A549 (cell line): ENCODE measurements at regions not wholly inside any gene's neighbourhood (a gene's known extent, or its start where the extent isn't known, plus 50 kb on each side); places are given as distances from the start of the nearest gene placed in this dataset.

Experiments used
- BHLHE40 ChIP-seq: IDR thresholded peaks from 2 replicates; pipeline ENCODE4 v1.6.1; 2012; ENCODE audit warnings: low read depth, low read length, inconsistent platforms
- CEBPB ChIP-seq, 2 experiments: fragments of >200 bp in 1 of 2; sonication (Bioruptor Twin) in 1 of 2; formaldehyde crosslinking in 1 of 2; IDR thresholded peaks; 2 replicates each; pipeline ENCODE4 v1.6.1; 2012 to 2016
- CHD2 ChIP-seq: fragments of 150-350 bp; IDR thresholded peaks from 2 replicates; pipeline ENCODE4 v1.6.1; 2014; ENCODE audit warnings: low read length; ENCODE audit not compliant: partially characterized antibody
- CTCF ChIP-seq: fragments of >200 bp; sonication (Bioruptor Twin); formaldehyde crosslinking; IDR thresholded peaks from 3 replicates; pipeline ENCODE4 v1.5.1; 2016
- ELK1 ChIP-seq: fragments of 150-350 bp; IDR thresholded peaks from 2 replicates; pipeline ENCODE4 v1.6.1; 2014; ENCODE audit warnings: low read depth, mild to moderate bottlenecking, low read length
- EP300 ChIP-seq, 2 experiments: fragments of >200 bp; sonication (Bioruptor Twin); formaldehyde crosslinking; IDR thresholded peaks; 2 replicates in 1 of 2; 3 replicates in 1 of 2; pipeline ENCODE4 v1.6.1; 2016 to 2017
- HEYL ChIP-seq: fragments of 250-450 bp; sonication (Bioruptor Pico); IDR thresholded peaks from 2 replicates; pipeline ENCODE4 v1.8.0; 2021; ENCODE audit warnings: mild to moderate bottlenecking, moderate library complexity
- HOXB13 ChIP-seq: fragments of 250-450 bp; sonication (Bioruptor Pico); IDR thresholded peaks from 2 replicates; pipeline ENCODE4 v1.5.0; 2020; ENCODE audit warnings: low read depth, mild to moderate bottlenecking, moderate library complexity
- MAZ ChIP-seq: fragments of 150-350 bp; IDR thresholded peaks from 2 replicates; pipeline ENCODE4 v1.6.1; 2014; ENCODE audit warnings: antibody characterized with exemption, low read depth, low read length, borderline replicate concordance
- POLR2A ChIP-seq: IDR thresholded peaks from 2 replicates; pipeline ENCODE4 v1.6.1; 2012; ENCODE audit warnings: mild to moderate bottlenecking, low read length
- POLR2AphosphoS2 ChIP-seq: conservative IDR thresholded peaks from 2 replicates; pipeline ENCODE4 v1.6.1; 2012; ENCODE audit warnings: low read length, improper control_type of control experiment, inconsistent platforms
- RCOR1 ChIP-seq: fragments of 150-350 bp; IDR thresholded peaks from 2 replicates; pipeline ENCODE4 v1.6.1; 2014; ENCODE audit warnings: antibody characterized with exemption, low read length, low read depth
- TFCP2L1 ChIP-seq: fragments of 250-450 bp; sonication (Bioruptor Pico); IDR thresholded peaks from 2 replicates; pipeline ENCODE4 v1.5.0; 2021; ENCODE audit warnings: mild to moderate bottlenecking
- USF2 ChIP-seq: fragments of 450-650 bp; IDR thresholded peaks from 2 replicates; pipeline ENCODE4 v1.6.1; 2014; ENCODE audit warnings: antibody characterized with exemption

- TF ChIP-seq RCOR1 (no peak), BHLHE40 (no peak), USF2 (no peak), CTCF (no peak), POLR2A (no peak), EP300 (IDR thresholded peaks at IDR 0.05) (no peak), POLR2AphosphoS2 (no peak), HEYL (CRISPR knock-in tag) (no peak), CHD2 (no peak), MAZ (no peak), ELK1 (no peak), CEBPB (IDR thresholded peaks at IDR 0.05) (no peak), TFCP2L1 (CRISPR knock-in tag) (no peak), HOXB13 (no peak)
Observed at GRCh38 chr13:111475488-111475887, 155.0 kb downstream of the TEX29 start.
